UCSD-AML1 (cell line): ENCODE measurements at regions not wholly inside any gene's neighbourhood (a gene's known extent, or its start where the extent isn't known, plus 50 kb on each side); places are given as distances from the start of the nearest gene placed in this dataset.
A peak's percentile ranks its signal among the peaks of the same experiment; 100 is the strongest.

Experiments
- DNase-seq: peaks from one replicate; lab custom pipeline; 2025; ENCODE audit not compliant: unreplicated experiment; lab: John Stamatoyannopoulos, UW

- DNase-seq = no peak
Measured at GRCh38 chr3:31246293-31247062, 286.2 kb upstream of the STT3B start.

- DNase-seq = no peak
Measured at GRCh38 chr3:31247063-31247447, 285.7 kb upstream of the STT3B start.

GRCh38 chr3:31247850-31248562 lies 284.7 kb upstream of the STT3B start:
- no peak for DNase-seq

GRCh38 chr3:31248563-31248992 lies 284.1 kb upstream of the STT3B start:
- no peak for DNase-seq

GRCh38 chr3:31249545-31249944 lies 283.2 kb upstream of the STT3B start:
- no peak for DNase-seq

- DNase-seq = no peak
Measured at GRCh38 chr3:31250116-31250777, 282.5 kb upstream of the STT3B start.

GRCh38 chr3:31251083-31251482 lies 281.6 kb upstream of the STT3B start:
- DNase-seq = no peak

- no peak for DNase-seq
Measured at GRCh38 chr3:31252216-31253185, 280.2 kb upstream of the STT3B start.

GRCh38 chr3:31253782-31254181 lies 278.9 kb upstream of the STT3B start:
- DNase-seq = no peak

GRCh38 chr3:31254483-31254882 lies 278.2 kb upstream of the STT3B start:
- no peak for DNase-seq

- no peak for DNase-seq
Measured at GRCh38 chr3:31255007-31255581, 277.6 kb upstream of the STT3B start.

GRCh38 chr3:31262201-31262600 lies 270.5 kb upstream of the STT3B start:
- DNase-seq = no peak

GRCh38 chr3:31263897-31264296 lies 268.8 kb upstream of the STT3B start:
- DNase-seq = no peak

- DNase-seq = no peak
Measured at GRCh38 chr3:31265646-31266428, 266.9 kb upstream of the STT3B start.

GRCh38 chr3:31268868-31269267 lies 263.9 kb upstream of the STT3B start:
- DNase-seq = peak; percentile 31

GRCh38 chr3:31270010-31270409 lies 262.7 kb upstream of the STT3B start:
- no peak for DNase-seq

GRCh38 chr3:31274326-31275024 lies 258.2 kb upstream of the STT3B start:
- no peak for DNase-seq

- DNase-seq = no peak
Measured at GRCh38 chr3:31275038-31275572, 257.6 kb upstream of the STT3B start.

GRCh38 chr3:31275583-31275982 lies 257.1 kb upstream of the STT3B start:
- DNase-seq = no peak
